GM18867 (cell line): ENCODE measurements at regions not wholly inside any gene's neighbourhood (a gene's known extent, or its start where the extent isn't known, plus 50 kb on each side); places are given as distances from the start of the nearest gene placed in this dataset.

Experiments
- ATAC-seq: cut with Tn5 transposase; IDR thresholded peaks from one replicate; pipeline ENCODE4 v1.9.1; 2021; ENCODE audit warnings: mild to moderate bottlenecking, moderate library complexity; ENCODE audit not compliant: unreplicated experiment

GRCh38 chr6:133688705-133689492, 200.0 kb upstream of the TCF21 start:
- ATAC-seq: no peak

GRCh38 chr6:133689863-133690262, 199.1 kb upstream of the TCF21 start:
- ATAC-seq: no peak

GRCh38 chr6:133693565-133693964, 195.3 kb upstream of the TCF21 start:
- ATAC-seq: no peak

- ATAC-seq: no peak
Measured at GRCh38 chr6:133697185-133697584, 191.7 kb upstream of the TCF21 start.

GRCh38 chr6:133697666-133698065, 191.2 kb upstream of the TCF21 start:
- no peak for ATAC-seq

GRCh38 chr6:133698272-133698671, 190.6 kb upstream of the TCF21 start:
- no peak for ATAC-seq

GRCh38 chr6:133699741-133700385, 189.1 kb upstream of the TCF21 start:
- ATAC-seq: no peak

- ATAC-seq: no peak
Measured at GRCh38 chr6:133701633-133702331, 187.1 kb upstream of the TCF21 start.

- ATAC-seq: no peak
Measured at GRCh38 chr6:133704371-133704770, 184.5 kb upstream of the TCF21 start.

GRCh38 chr6:133705066-133705465, 183.8 kb upstream of the TCF21 start:
- ATAC-seq: no peak

GRCh38 chr6:133705731-133706130, 183.2 kb upstream of the TCF21 start:
- ATAC-seq: no peak

GRCh38 chr6:133707456-133707855, 181.5 kb upstream of the TCF21 start:
- ATAC-seq: peak; percentile 88

GRCh38 chr6:133710826-133711225, 178.1 kb upstream of the TCF21 start:
- no peak for ATAC-seq

- no peak for ATAC-seq
Measured at GRCh38 chr6:133715270-133715669, 173.6 kb upstream of the TCF21 start.

- no peak for ATAC-seq
Measured at GRCh38 chr6:133724726-133725125, 164.2 kb upstream of the TCF21 start.

GRCh38 chr6:133726188-133726587, 162.7 kb upstream of the TCF21 start:
- no peak for ATAC-seq

- ATAC-seq: no peak
Measured at GRCh38 chr6:133730881-133731280, 158.0 kb upstream of the TCF21 start.

- ATAC-seq: no peak
Measured at GRCh38 chr6:133740218-133740617, 148.7 kb upstream of the TCF21 start.

GRCh38 chr6:133740816-133741215, 148.1 kb upstream of the TCF21 start:
- no peak for ATAC-seq

- ATAC-seq: no peak
Measured at GRCh38 chr6:133741375-133741861, 147.5 kb upstream of the TCF21 start.

GRCh38 chr6:133743621-133744020, 145.3 kb upstream of the TCF21 start:
- no peak for ATAC-seq

- ATAC-seq: no peak
Measured at GRCh38 chr6:133746417-133746770, 142.5 kb upstream of the TCF21 start.
